HEK293T (cell line): ENCODE measurements at regions not wholly inside any gene's neighbourhood (a gene's known extent, or its start where the extent isn't known, plus 50 kb on each side); places are given as distances from the start of the nearest gene placed in this dataset.

Experiments used
- ARNT ChIP-seq: fragments of 450-650 bp; IDR thresholded peaks from 2 replicates; pipeline ENCODE4 v1.6.1; 2017; ENCODE audit warnings: mild to moderate bottlenecking
- BHLHE40 ChIP-seq: fragments of 450-650 bp; IDR thresholded peaks from 2 replicates; pipeline ENCODE4 v1.6.1; 2016; ENCODE audit warnings: mild to moderate bottlenecking, moderate library complexity, borderline replicate concordance
- CTBP1 ChIP-seq: fragments of 450-650 bp; IDR thresholded peaks from 2 replicates; pipeline ENCODE4 v1.6.1; 2016; ENCODE audit warnings: borderline replicate concordance
- ELF4 ChIP-seq: fragments of 450-650 bp; IDR thresholded peaks from 2 replicates; pipeline ENCODE4 v1.6.1; 2017; ENCODE audit warnings: antibody characterized with exemption
- FOXA1 ChIP-seq: fragments of 450-650 bp; IDR thresholded peaks from 2 replicates; pipeline ENCODE4 v1.6.1; 2016; ENCODE audit warnings: mild to moderate bottlenecking
- FOXM1 ChIP-seq: fragments of 450-650 bp; IDR thresholded peaks from 2 replicates; pipeline ENCODE4 v1.6.1; 2017; ENCODE audit warnings: mild to moderate bottlenecking, borderline replicate concordance
- L3MBTL2 ChIP-seq: fragments of 450-650 bp; conservative IDR thresholded peaks from 2 replicates; pipeline ENCODE4 v1.6.1; 2016; ENCODE audit warnings: mild to moderate bottlenecking
- SP1 ChIP-seq: fragments of 450-650 bp; IDR thresholded peaks from 2 replicates; pipeline ENCODE4 v1.6.1; 2017
- SUZ12 ChIP-seq: fragments of 450-650 bp; IDR thresholded peaks from 2 replicates; pipeline ENCODE4 v1.6.1; 2016; ENCODE audit warnings: mild to moderate bottlenecking

- TF ChIP-seq ARNT (no peak), FOXA1 (no peak), SP1 (no peak), FOXM1 (no peak), SUZ12 (no peak), ELF4 (no peak), BHLHE40 (no peak), L3MBTL2 (no peak), CTBP1 (no peak)
Observed at GRCh38 chr5:168066536-168067208, 224.8 kb upstream of the WWC1 start.
